PC-3 (cell line): ENCODE measurements at regions not wholly inside any gene's neighbourhood (a gene's known extent, or its start where the extent isn't known, plus 50 kb on each side); places are given as distances from the start of the nearest gene placed in this dataset.

Experiments used
- ATAC-seq: fragments of 200-7000 bp; cut with Tn5 transposase; 2 replicates; pipeline ENCODE4 v1.9.1; 2020; ENCODE audit warnings: mild to moderate bottlenecking, moderate library complexity
- BruUV-seq: library from RNA; stranded (reverse); fragments of 400-500 nt; replicated peaks from 2 replicates; lab custom pipeline; 2021; lab: Mats Ljungman, UMichigan
- CTCF ChIA-PET: fragments of 300-600 bp; sonication (Branson Sonifier 250); formaldehyde crosslinking; loops from one replicate; lab custom pipeline; 2022; ENCODE audit warnings: antibody characterized with exemption; lab: Charles Lee
- POLR2A ChIA-PET: fragments of 300-600 bp; sonication (Branson Sonifier 250); formaldehyde crosslinking; loops from one replicate; lab custom pipeline; 2022; ENCODE audit warnings: antibody characterized with exemption; ENCODE audit not compliant: unreplicated experiment; lab: Charles Lee
- DNase-seq: peaks from one replicate; pipeline ENCODE4 v3.0.0-alpha.2; 2015
- H2AFZ ChIP-seq: fragments of 300-600 bp; sonication (generic); 2 replicates; pipeline ENCODE4 v1.6.0; 2016; ENCODE audit warnings: antibody characterized with exemption, low read length
- H3F3A ChIP-seq: fragments of 300-600 bp; sonication (generic); one replicate; pipeline ENCODE4 v1.6.0; 2017; ENCODE audit warnings: antibody characterized with exemption, low read length, control low read depth, mild to moderate bottlenecking; ENCODE audit not compliant: unreplicated experiment
- H3K27ac ChIP-seq: fragments of 300-600 bp; sonication (generic); 2 replicates; pipeline ENCODE4 v1.5.1; 2016; ENCODE audit warnings: mild to moderate bottlenecking, low read length
- H3K27me3 ChIP-seq: fragments of 300-600 bp; sonication (generic); 2 replicates; pipeline ENCODE4 v1.6.1; 2016; ENCODE audit warnings: low read length, mixed read lengths
- H3K36me3 ChIP-seq: fragments of 300-600 bp; sonication (generic); 2 replicates; pipeline ENCODE4 v1.6.1; 2016; ENCODE audit warnings: low read depth, mixed run types, low read length, mixed read lengths
- H3K4me1 ChIP-seq: fragments of 300-600 bp; sonication (generic); 2 replicates; pipeline ENCODE4 v1.5.1; 2016; ENCODE audit warnings: low read length; ENCODE audit not compliant: insufficient read depth
- H3K4me2 ChIP-seq: fragments of 300-600 bp; sonication (generic); 2 replicates; pipeline ENCODE4 v1.6.0; 2016; ENCODE audit warnings: low read length
- H3K4me3 ChIP-seq: fragments of 300-600 bp; sonication (generic); 2 replicates; pipeline ENCODE4 v1.5.1; 2016; ENCODE audit warnings: mild to moderate bottlenecking, low read length, mixed read lengths
- H3K79me2 ChIP-seq: fragments of 300-600 bp; sonication (generic); 2 replicates; pipeline ENCODE4 v1.6.1; 2017; ENCODE audit warnings: low read length, mixed read lengths
- H3K9ac ChIP-seq: fragments of 300-600 bp; sonication (generic); 2 replicates; pipeline ENCODE4 v1.6.0; 2016; ENCODE audit warnings: mild to moderate bottlenecking, low read length
- H3K9me2 ChIP-seq: fragments of 300-600 bp; sonication (generic); replicated peaks from 2 replicates; pipeline ENCODE4 v1.6.1; 2016; ENCODE audit warnings: mixed run types, low read length, mixed read lengths
- H3K9me3 ChIP-seq: fragments of 300-600 bp; sonication (generic); 2 replicates; pipeline ENCODE4 v1.6.1; 2016; ENCODE audit warnings: low read length, mixed read lengths
- H4K20me1 ChIP-seq: fragments of 300-600 bp; sonication (generic); 2 replicates; pipeline ENCODE4 v1.6.1; 2016; ENCODE audit warnings: low read length, mixed read lengths
- EZH2 ChIP-seq: fragments of 300-600 bp; sonication (generic); IDR thresholded peaks from one replicate; pipeline ENCODE4 v1.6.1; 2017; ENCODE audit warnings: antibody characterized with exemption, mild to moderate bottlenecking, low read length; ENCODE audit not compliant: unreplicated experiment
- EZH2phosphoT487 ChIP-seq: fragments of 300-600 bp; sonication (generic); IDR thresholded peaks from 2 replicates; pipeline ENCODE4 v1.6.1; 2018; ENCODE audit warnings: mild to moderate bottlenecking, antibody characterized with exemption, low read length, borderline replicate concordance
- intact Hi-C: fragments of 100-400 bp; cut with micrococcal nuclease; formaldehyde crosslinking; loops from 2 replicates; pipeline ENCODE4 v1.9.0; 2023
- TF ChIP-seq, protein P1 (sequence below): fragments of 300-600 bp; sonication (generic); conservative IDR thresholded peaks from 2 replicates; pipeline ENCODE4 v1.5.1; 2017; ENCODE audit warnings: antibody characterized with exemption, low read depth, mild to moderate bottlenecking, low read length

GRCh38 chr10:53402594-53402993, 630.0 kb upstream of the MBL2 start:
- ATAC-seq = no peak
- CTCF ChIA-PET = no interaction called here
- H3K9me2 ChIP-seq = no peaks in the 10 kb centered on the region
- H3K4me2 ChIP-seq = no peak overlapping the region
- H3K4me1 ChIP-seq = no peaks in the 10 kb centered on the region
- no peak overlapping the region for H3K9ac ChIP-seq
- no peaks in the 10 kb centered on the region for H3K27me3 ChIP-seq
- POLR2A ChIA-PET = no interaction called here
- intact Hi-C loops = no loop called here
- H3K9me3 ChIP-seq = no peaks in the 10 kb centered on the region
- no peaks in the 10 kb centered on the region for H4K20me1 ChIP-seq
- H3F3A ChIP-seq = no peaks in the 10 kb centered on the region
- DNase-seq = no peak
- no peak overlapping the region for H3K27ac ChIP-seq
- no peak overlapping the region for H2AFZ ChIP-seq
- no peaks in the 10 kb centered on the region for H3K36me3 ChIP-seq
- H3K79me2 ChIP-seq = no peaks in the 10 kb centered on the region
- TF ChIP-seq, protein P1, sequence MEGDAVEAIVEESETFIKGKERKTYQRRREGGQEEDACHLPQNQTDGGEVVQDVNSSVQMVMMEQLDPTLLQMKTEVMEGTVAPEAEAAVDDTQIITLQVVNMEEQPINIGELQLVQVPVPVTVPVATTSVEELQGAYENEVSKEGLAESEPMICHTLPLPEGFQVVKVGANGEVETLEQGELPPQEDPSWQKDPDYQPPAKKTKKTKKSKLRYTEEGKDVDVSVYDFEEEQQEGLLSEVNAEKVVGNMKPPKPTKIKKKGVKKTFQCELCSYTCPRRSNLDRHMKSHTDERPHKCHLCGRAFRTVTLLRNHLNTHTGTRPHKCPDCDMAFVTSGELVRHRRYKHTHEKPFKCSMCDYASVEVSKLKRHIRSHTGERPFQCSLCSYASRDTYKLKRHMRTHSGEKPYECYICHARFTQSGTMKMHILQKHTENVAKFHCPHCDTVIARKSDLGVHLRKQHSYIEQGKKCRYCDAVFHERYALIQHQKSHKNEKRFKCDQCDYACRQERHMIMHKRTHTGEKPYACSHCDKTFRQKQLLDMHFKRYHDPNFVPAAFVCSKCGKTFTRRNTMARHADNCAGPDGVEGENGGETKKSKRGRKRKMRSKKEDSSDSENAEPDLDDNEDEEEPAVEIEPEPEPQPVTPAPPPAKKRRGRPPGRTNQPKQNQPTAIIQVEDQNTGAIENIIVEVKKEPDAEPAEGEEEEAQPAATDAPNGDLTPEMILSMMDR = no peak
- no peak for TF ChIP-seq EZH2phosphoT487
- TF ChIP-seq EZH2 = no peak
- BruUV-seq = no TSS peak
- no peak overlapping the region for H3K4me3 ChIP-seq

GRCh38 chr10:53401536-53401935, 629.0 kb upstream of the MBL2 start:
- H3K4me3 ChIP-seq = no peak overlapping the region
- no peak overlapping the region for H2AFZ ChIP-seq
- H3K27ac ChIP-seq = no peak overlapping the region
- DNase-seq = no peak
- ChIA-PET POLR2A (no interaction called here), CTCF (no interaction called here)
- H3K27me3 ChIP-seq = no peaks in the 10 kb centered on the region
- intact Hi-C loops = no loop called here
- ATAC-seq = no peak
- H3K36me3 ChIP-seq = no peaks in the 10 kb centered on the region
- no TSS peak for BruUV-seq
- H3F3A ChIP-seq = no peaks in the 10 kb centered on the region
- no peaks in the 10 kb centered on the region for H3K79me2 ChIP-seq
- no peaks in the 10 kb centered on the region for H3K9me2 ChIP-seq
- no peaks in the 10 kb centered on the region for H4K20me1 ChIP-seq
- H3K4me1 ChIP-seq = no peaks in the 10 kb centered on the region
- H3K4me2 ChIP-seq = no peak overlapping the region
- H3K9ac ChIP-seq = no peak overlapping the region
- TF ChIP-seq EZH2 (no peak), EZH2phosphoT487 (no peak)
- TF ChIP-seq, protein P1 = no peak
- H3K9me3 ChIP-seq = peaks cover under 1% of the 10 kb centered on the region; the same call in 1 of the 2 replicates

DNA sequence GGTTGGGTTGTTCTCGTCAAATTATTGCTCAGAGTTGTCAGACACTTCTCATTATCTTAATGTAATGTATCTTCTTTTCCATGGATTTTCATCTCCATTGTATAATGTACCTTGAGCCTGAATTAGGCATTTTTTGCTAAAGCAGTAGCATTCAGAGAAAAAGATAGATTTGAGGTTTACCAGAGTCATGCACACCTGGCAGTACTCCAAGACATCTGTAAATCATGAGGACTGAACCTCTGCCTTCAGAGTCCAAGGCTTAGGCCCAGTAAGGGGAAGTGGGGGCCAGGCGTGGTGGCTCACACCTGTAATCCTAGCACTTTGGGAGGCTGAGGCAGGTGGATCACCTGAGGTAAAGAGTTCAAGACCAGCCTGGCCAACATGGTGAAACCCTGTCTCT, 624.3 kb upstream of the MBL2 start:
- Histone ChIP-seq H3K27me3 (no peaks in the 10 kb centered on the region), H3K4me2 (no peak overlapping the region), H4K20me1 (no peaks in the 10 kb centered on the region), H2AFZ (no peak overlapping the region), H3K36me3 (peaks cover 3% of the 10 kb centered on the region; the same call in 1 of the 2 replicates), H3F3A (no peaks in the 10 kb centered on the region), H3K4me1 (no peaks in the 10 kb centered on the region), H3K4me3 (no peak overlapping the region), H3K9me2 (no peaks in the 10 kb centered on the region), H3K27ac (no peak overlapping the region), H3K9ac (no peak overlapping the region), H3K79me2 (no peaks in the 10 kb centered on the region), H3K9me3 (peaks cover 25% of the 10 kb centered on the region)
- TF ChIP-seq EZH2phosphoT487 = no peak
- TF ChIP-seq, protein P1 = no peak
- TF ChIP-seq EZH2 = no peak
- CTCF ChIA-PET = no interaction called here
- BruUV-seq = no TSS peak
- intact Hi-C loops = no loop called here
- DNase-seq = no peak
- ATAC-seq = no peak
- POLR2A ChIA-PET = no interaction called here
